Astrocyte of the spinal cord (primary cell): ENCODE measurements at regions not wholly inside any gene's neighbourhood (a gene's known extent, or its start where the extent isn't known, plus 50 kb on each side); places are given as distances from the start of the nearest gene placed in this dataset.

ENCODE experiments used
- DNase-seq: peaks from one replicate; pipeline ENCODE4 v3.0.0; 2011; ENCODE audit warnings: low read depth, low spot score
- H3K4me3 ChIP-seq: 2 replicates; pipeline ENCODE4 v1.5.1; 2011; ENCODE audit warnings: low read depth, mild to moderate bottlenecking, low read length, moderate library complexity
- CTCF ChIP-seq: IDR thresholded peaks from 2 replicates; pipeline ENCODE4 v1.5.1; 2012; ENCODE audit warnings: low read depth, mild to moderate bottlenecking, low read length, inconsistent platforms
- in situ Hi-C: cut with HindIII; loops from 2 replicates; pipeline ENCODE4 v1.10.0; 2017; ENCODE audit warnings: low sequenced_read_pairs

- no peak overlapping the region for H3K4me3 ChIP-seq
- DNase-seq, result no peak
- peak; percentile 3 for TF ChIP-seq CTCF
- in situ Hi-C loops, result no loop called here
These were observed 1031.0 kb upstream of the PCDH9 start for GRCh38 chr13:68261105-68261504.

GRCh38 chr13:68257111-68257842 lies 1027.1 kb upstream of the PCDH9 start:
- H3K4me3 ChIP-seq, result no peak overlapping the region
- TF ChIP-seq CTCF, result no peak
- peak; percentile 3 for DNase-seq
- in situ Hi-C loops, result no loop called here

GRCh38 chr13:68254151-68254550 lies 1024.0 kb upstream of the PCDH9 start:
- in situ Hi-C loops, result no loop called here
- H3K4me3 ChIP-seq, result no peak overlapping the region
- DNase-seq, result no peak
- no peak for TF ChIP-seq CTCF

GRCh38 chr13:68234274-68234673 lies 1004.1 kb upstream of the PCDH9 start:
- no peak overlapping the region for H3K4me3 ChIP-seq
- DNase-seq, result peak; percentile 39
- peak; percentile 44 for TF ChIP-seq CTCF
- in situ Hi-C loops, result no loop called here

- DNase-seq, result peak; percentile 11
- no peak for TF ChIP-seq CTCF
- in situ Hi-C loops, result no loop called here
- no peak overlapping the region for H3K4me3 ChIP-seq
These were observed 1002.4 kb upstream of the PCDH9 start for GRCh38 chr13:68232351-68233130.

- DNase-seq, result no peak
- in situ Hi-C loops, result no loop called here
- no peak for TF ChIP-seq CTCF
- H3K4me3 ChIP-seq, result no peak overlapping the region
These were observed 984.7 kb upstream of the PCDH9 start for GRCh38 chr13:68214691-68215415.
